Prostate gland (tissue), 2 donors: ENCODE measurements at regions not wholly inside any gene's neighbourhood (a gene's known extent, or its start where the extent isn't known, plus 50 kb on each side); places are given as distances from the start of the nearest gene placed in this dataset.

Experiments used
- small RNA-seq, 2 donors: library from RNA; depleted of rRNA; stranded (forward); fragments of <200 nt; gene quantifications; one replicate each; pipeline ENCODE3, GENCODE V24; 2016

Small RNA genes in the stretch of these regions (small RNA-seq; reads per million reads assigned to genes)
- gene RNU7-93P = 0 reads per million in 2 donors
